GM12874 (cell line): ENCODE measurements at regions not wholly inside any gene's neighbourhood (a gene's known extent, or its start where the extent isn't known, plus 50 kb on each side); places are given as distances from the start of the nearest gene placed in this dataset.

Source experiments
- CTCF ChIP-seq: IDR thresholded peaks from 2 replicates; pipeline ENCODE4 v1.5.1; 2011; ENCODE audit warnings: low read depth, mild to moderate bottlenecking, control low read depth, low read length, moderate library complexity; ENCODE audit not compliant: insufficient read depth

- no peak for TF ChIP-seq CTCF
Observed at GRCh38 chrX:7759830-7760229, 83.1 kb upstream of the VCX start.

GRCh38 chrX:7746856-7747255 lies 96.1 kb upstream of the VCX start:
- TF ChIP-seq CTCF = no peak

GRCh38 chrX:7730071-7730470 lies 112.9 kb upstream of the VCX start:
- no peak for TF ChIP-seq CTCF

GRCh38 chrX:7720519-7720918 lies 122.5 kb upstream of the VCX start:
- TF ChIP-seq CTCF = no peak

- no peak for TF ChIP-seq CTCF
Observed at GRCh38 chrX:7714351-7714750, 128.6 kb upstream of the VCX start.

GRCh38 chrX:7711167-7711566 lies 131.8 kb upstream of the VCX start:
- no peak for TF ChIP-seq CTCF

- no peak for TF ChIP-seq CTCF
Observed at GRCh38 chrX:7709845-7710244, 133.1 kb upstream of the VCX start.

- no peak for TF ChIP-seq CTCF
Observed at GRCh38 chrX:7706032-7706431, 136.9 kb upstream of the VCX start.
